Immature natural killer cell (primary cell): ENCODE measurements at regions not wholly inside any gene's neighbourhood (a gene's known extent, or its start where the extent isn't known, plus 50 kb on each side); places are given as distances from the start of the nearest gene placed in this dataset.

Source experiments
- DNase-seq, 3 donors: peaks; one replicate each; pipeline ENCODE4 v3.0.0; 2022; ENCODE audit warnings: mixed read lengths in 1 of 3
- H3K27ac Mint-ChIP-seq, 6 donors: one replicate each; pipeline ENCODE4 v1.8.0; 2020; ENCODE audit warnings: mixed read lengths in 6 of 6, mild to moderate bottlenecking in 5 of 6, inconsistent platforms in 4 of 6, moderate library complexity in 3 of 6
- H3K27me3 Mint-ChIP-seq, 3 donors: one replicate each; pipeline ENCODE4 v1.8.0; 2020 to 2021; ENCODE audit warnings: low read depth in 3 of 3, mild to moderate bottlenecking in 3 of 3, mixed read lengths in 3 of 3, moderate library complexity in 3 of 3, inconsistent platforms in 1 of 3
- H3K36me3 Mint-ChIP-seq, 3 donors: one replicate each; pipeline ENCODE4 v1.8.0; 2020; ENCODE audit warnings: mixed read lengths in 3 of 3, inconsistent platforms in 2 of 3, mild to moderate bottlenecking in 2 of 3
- H3K4me1 Mint-ChIP-seq, 2 donors: one replicate each; pipeline ENCODE4 v1.8.0; 2020; ENCODE audit warnings: inconsistent platforms in 2 of 2, mild to moderate bottlenecking in 2 of 2, mixed read lengths in 2 of 2, moderate library complexity in 1 of 2
- H3K4me3 Mint-ChIP-seq, 5 donors: one replicate each; pipeline ENCODE4 v1.8.0; 2020; ENCODE audit warnings: mild to moderate bottlenecking in 5 of 5, mixed read lengths in 5 of 5, inconsistent platforms in 3 of 5, moderate library complexity in 3 of 5
- H3K9me3 Mint-ChIP-seq, 6 donors: one replicate each; pipeline ENCODE4 v1.8.0; 2020; ENCODE audit warnings: mild to moderate bottlenecking in 6 of 6, mixed read lengths in 6 of 6, inconsistent platforms in 4 of 6, moderate library complexity in 3 of 6

- H3K27me3 Mint-ChIP-seq = peaks cover 5 to 7% (median 6%) of the 10 kb centered on the region in 3 donors
- no peak overlapping the region for H3K4me3 Mint-ChIP-seq
- H3K4me1 Mint-ChIP-seq = no peaks in the 10 kb centered on the region
- no peak for DNase-seq
- H3K9me3 Mint-ChIP-seq = no peaks in the 10 kb centered on the region
- no peak overlapping the region for H3K27ac Mint-ChIP-seq
- H3K36me3 Mint-ChIP-seq = no peaks in the 10 kb centered on the region
Measured at GRCh38 chr16:56072096-56072495, 119.2 kb upstream of the GNAO1 start.

- no peaks in the 10 kb centered on the region for H3K9me3 Mint-ChIP-seq
- H3K4me3 Mint-ChIP-seq = no peak overlapping the region
- no peaks in the 10 kb centered on the region for H3K36me3 Mint-ChIP-seq
- H3K27me3 Mint-ChIP-seq = peaks cover 2 to 10% (median 9%) of the 10 kb centered on the region in 3 donors
- DNase-seq = no peak
- H3K27ac Mint-ChIP-seq = no peak overlapping the region
- H3K4me1 Mint-ChIP-seq = no peaks in the 10 kb centered on the region
Measured at GRCh38 chr16:56068816-56069215, 122.5 kb upstream of the GNAO1 start.

GRCh38 chr16:56068314-56068713, 123.0 kb upstream of the GNAO1 start:
- no peaks in the 10 kb centered on the region for H3K9me3 Mint-ChIP-seq
- DNase-seq = no peak
- H3K4me3 Mint-ChIP-seq = no peak overlapping the region
- H3K27me3 Mint-ChIP-seq = peaks cover 0 to 9% (median 5%) of the 10 kb centered on the region in 3 donors
- H3K27ac Mint-ChIP-seq = no peak overlapping the region
- H3K4me1 Mint-ChIP-seq = no peaks in the 10 kb centered on the region
- H3K36me3 Mint-ChIP-seq = no peaks in the 10 kb centered on the region

GRCh38 chr16:56067406-56067805, 123.9 kb upstream of the GNAO1 start:
- H3K4me3 Mint-ChIP-seq = no peak overlapping the region
- H3K4me1 Mint-ChIP-seq = no peaks in the 10 kb centered on the region
- no peak for DNase-seq
- no peak overlapping the region for H3K27ac Mint-ChIP-seq
- no peaks in the 10 kb centered on the region for H3K36me3 Mint-ChIP-seq
- H3K9me3 Mint-ChIP-seq = no peaks in the 10 kb centered on the region
- H3K27me3 Mint-ChIP-seq = peaks cover 0 to 9% (median 4%) of the 10 kb centered on the region in 3 donors

- no peaks in the 10 kb centered on the region for H3K36me3 Mint-ChIP-seq
- H3K27ac Mint-ChIP-seq = no peak overlapping the region
- no peak overlapping the region for H3K4me3 Mint-ChIP-seq
- no peaks in the 10 kb centered on the region for H3K9me3 Mint-ChIP-seq
- DNase-seq = no peak
- peaks cover 0 to 7% (median 4%) of the 10 kb centered on the region in 3 donors for H3K27me3 Mint-ChIP-seq
- no peaks in the 10 kb centered on the region for H3K4me1 Mint-ChIP-seq
Measured at GRCh38 chr16:56066617-56067016, 124.7 kb upstream of the GNAO1 start.

- Mint-ChIP-seq H3K27ac (no peak overlapping the region), H3K4me1 (no peaks in the 10 kb centered on the region), H3K36me3 (no peaks in the 10 kb centered on the region), H3K4me3 (no peak overlapping the region), H3K9me3 (no peaks in the 10 kb centered on the region), H3K27me3 (peaks cover 0 to 10% (median 7%) of the 10 kb centered on the region in 3 donors)
- DNase-seq = no peak
Measured at GRCh38 chr16:56063111-56063510, 128.2 kb upstream of the GNAO1 start.

- no peak overlapping the region for H3K27ac Mint-ChIP-seq
- H3K36me3 Mint-ChIP-seq = no peaks in the 10 kb centered on the region
- H3K9me3 Mint-ChIP-seq = no peaks in the 10 kb centered on the region
- H3K4me3 Mint-ChIP-seq = no peak overlapping the region
- H3K4me1 Mint-ChIP-seq = no peaks in the 10 kb centered on the region
- DNase-seq = no peak
- H3K27me3 Mint-ChIP-seq = peaks cover 2 to 17% (median 6%) of the 10 kb centered on the region in 3 donors
Measured at GRCh38 chr16:56057151-56057550, 134.1 kb upstream of the GNAO1 start.

GRCh38 chr16:56050916-56051315, 140.4 kb upstream of the GNAO1 start:
- peaks cover 6 to 14% of the 10 kb centered on the region in 2 donors for H3K4me1 Mint-ChIP-seq
- H3K27ac Mint-ChIP-seq = no peak overlapping the region
- no peaks in the 10 kb centered on the region for H3K36me3 Mint-ChIP-seq
- no peaks in the 10 kb centered on the region for H3K9me3 Mint-ChIP-seq
- no peak overlapping the region for H3K4me3 Mint-ChIP-seq
- peaks cover 3 to 7% (median 6%) of the 10 kb centered on the region in 3 donors for H3K27me3 Mint-ChIP-seq
- no peak for DNase-seq

GRCh38 chr16:56048425-56049105, 142.7 kb upstream of the GNAO1 start:
- peaks cover 6 to 14% of the 10 kb centered on the region in 2 donors for H3K4me1 Mint-ChIP-seq
- H3K9me3 Mint-ChIP-seq = no peaks in the 10 kb centered on the region
- peaks cover 3 to 6% (median 4%) of the 10 kb centered on the region in 3 donors for H3K27me3 Mint-ChIP-seq
- peak overlapping the region in 3 of 5 donors; percentile 45 to 72 (median 53) for H3K4me3 Mint-ChIP-seq
- no peaks in the 10 kb centered on the region for H3K36me3 Mint-ChIP-seq
- no peak for DNase-seq
- H3K27ac Mint-ChIP-seq = peak overlapping the region in 4 of 6 donors; percentile 17 to 76 (median 48)

GRCh38 chr16:56047307-56048234, 143.7 kb upstream of the GNAO1 start:
- DNase-seq = no peak
- H3K4me1 Mint-ChIP-seq = peaks cover 6 to 14% of the 10 kb centered on the region in 2 donors
- H3K4me3 Mint-ChIP-seq = no peak overlapping the region
- H3K27ac Mint-ChIP-seq = no peak overlapping the region
- H3K9me3 Mint-ChIP-seq = no peaks in the 10 kb centered on the region
- H3K27me3 Mint-ChIP-seq = peaks cover 0 to 6% (median 4%) of the 10 kb centered on the region in 3 donors
- no peaks in the 10 kb centered on the region for H3K36me3 Mint-ChIP-seq

GRCh38 chr16:56042416-56042815, 148.9 kb upstream of the GNAO1 start:
- no peak for DNase-seq
- peaks cover 0 to 1% (median 0%) of the 10 kb centered on the region in 3 donors for H3K36me3 Mint-ChIP-seq
- no peak overlapping the region for H3K27ac Mint-ChIP-seq
- no peak overlapping the region for H3K4me3 Mint-ChIP-seq
- no peaks in the 10 kb centered on the region for H3K4me1 Mint-ChIP-seq
- peaks cover 0 to 9% (median 3%) of the 10 kb centered on the region in 6 donors for H3K9me3 Mint-ChIP-seq
- H3K27me3 Mint-ChIP-seq = peaks cover 0 to 9% (median 6%) of the 10 kb centered on the region in 3 donors

- Mint-ChIP-seq H3K4me3 (no peak overlapping the region), H3K4me1 (no peaks in the 10 kb centered on the region), H3K9me3 (peaks cover 0 to 17% (median 5%) of the 10 kb centered on the region in 6 donors), H3K27ac (no peak overlapping the region), H3K27me3 (peaks cover 0 to 14% (median 6%) of the 10 kb centered on the region in 3 donors), H3K36me3 (peaks cover 0 to 8% (median 0%) of the 10 kb centered on the region in 3 donors)
- DNase-seq = peak in 1 of 3 donors; percentile 21
Measured at GRCh38 chr16:56041556-56042140, 149.6 kb upstream of the GNAO1 start.

- Mint-ChIP-seq H3K36me3 (peaks cover 0 to 8% (median 0%) of the 10 kb centered on the region in 3 donors), H3K4me1 (no peaks in the 10 kb centered on the region)
Measured at GRCh38 chr16:56038564-56039098, 152.7 kb upstream of the GNAO1 start.

More at GRCh38 chr16:56038564-56039098, 152.7 kb upstream of the GNAO1 start:
- Mint-ChIP-seq H3K27ac (no peak overlapping the region), H3K4me3 (no peak overlapping the region), H3K27me3 (peaks cover 3 to 13% (median 11%) of the 10 kb centered on the region in 3 donors), H3K9me3 (peaks cover 0 to 17% (median 9%) of the 10 kb centered on the region in 6 donors)
- DNase-seq = no peak
